ENCODE measurements at regions not wholly inside any gene's neighbourhood (a gene's known extent, or its start where the extent isn't known, plus 50 kb on each side); places are given as distances from the start of the nearest gene placed in this dataset.
"Not testable (repeated sequence)": the region's sequence is repeated elsewhere in the genome, so short reads cannot be mapped to it uniquely, and the experiment has no call there.

- DNase-seq = not testable (repeated sequence)
Observed at GRCh38 chr3:144023543-144023942, 51.9 kb downstream of the DIPK2A start.

GRCh38 chr3:144028798-144029411 is 57.3 kb downstream of the DIPK2A start:
- no peak for DNase-seq

- DNase-seq = no peak
Observed at GRCh38 chr3:144029769-144030168, 58.1 kb downstream of the DIPK2A start.

DNA sequence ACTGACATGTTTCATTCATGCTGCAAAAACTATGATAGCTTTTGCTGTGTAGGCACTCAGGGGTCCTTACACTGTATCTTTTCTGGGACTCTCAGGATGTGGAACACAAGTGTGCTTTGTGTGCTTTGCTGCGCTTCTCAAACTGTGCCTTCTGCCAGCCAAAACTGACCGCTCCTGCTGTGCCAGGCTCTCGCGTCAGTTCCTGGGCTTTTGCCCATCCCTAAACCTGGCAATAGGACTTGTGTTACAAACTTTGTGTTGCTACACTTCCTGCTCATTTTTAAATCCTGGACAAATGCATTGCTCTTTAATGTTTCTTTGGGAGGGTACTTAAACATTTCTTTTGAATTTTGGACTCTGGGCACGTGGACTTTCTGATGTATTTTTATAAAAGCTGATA is 60.3 kb downstream of the DIPK2A start:
- DNase-seq = peak; percentile 83

GRCh38 chr3:144032531-144033239 is 61.1 kb downstream of the DIPK2A start:
- DNase-seq = no peak

DNA sequence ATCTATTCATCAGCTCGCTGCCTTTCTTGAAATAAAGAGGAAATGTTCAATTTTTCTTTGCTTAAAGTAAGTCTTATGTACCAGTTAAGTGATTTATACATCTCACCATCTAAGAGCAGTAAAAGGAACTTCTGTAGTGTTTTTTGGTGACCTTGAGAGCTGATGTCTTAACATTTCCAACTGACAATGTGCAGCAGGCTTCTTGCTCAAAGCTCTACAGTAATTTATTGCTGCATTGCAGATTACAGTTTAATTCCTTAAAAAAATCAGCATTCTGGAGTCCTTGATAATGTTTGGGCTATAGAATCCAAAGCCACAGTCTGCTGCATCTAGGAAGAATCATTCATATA is 61.6 kb downstream of the DIPK2A start:
- no peak for DNase-seq

DNA sequence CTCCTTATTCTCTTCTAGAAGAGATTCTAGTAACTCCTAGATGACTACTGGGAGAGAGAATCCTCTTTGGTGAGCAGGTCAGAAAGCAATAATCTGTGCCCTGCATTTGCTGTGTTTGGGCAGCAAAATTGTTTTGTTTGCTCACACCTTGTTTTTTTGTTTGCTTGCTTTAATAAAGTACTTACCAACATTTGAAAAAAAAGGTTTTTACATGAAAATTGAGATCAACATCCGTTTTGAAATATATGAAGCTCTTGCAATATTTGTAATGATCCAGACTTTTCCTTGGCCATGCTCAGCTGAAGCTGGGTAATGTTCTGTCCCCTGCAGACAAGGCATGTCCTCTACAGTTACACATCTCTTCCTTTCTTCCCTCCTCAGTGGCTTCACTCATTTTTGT is 62.2 kb downstream of the DIPK2A start:
- no peak for DNase-seq

DNA sequence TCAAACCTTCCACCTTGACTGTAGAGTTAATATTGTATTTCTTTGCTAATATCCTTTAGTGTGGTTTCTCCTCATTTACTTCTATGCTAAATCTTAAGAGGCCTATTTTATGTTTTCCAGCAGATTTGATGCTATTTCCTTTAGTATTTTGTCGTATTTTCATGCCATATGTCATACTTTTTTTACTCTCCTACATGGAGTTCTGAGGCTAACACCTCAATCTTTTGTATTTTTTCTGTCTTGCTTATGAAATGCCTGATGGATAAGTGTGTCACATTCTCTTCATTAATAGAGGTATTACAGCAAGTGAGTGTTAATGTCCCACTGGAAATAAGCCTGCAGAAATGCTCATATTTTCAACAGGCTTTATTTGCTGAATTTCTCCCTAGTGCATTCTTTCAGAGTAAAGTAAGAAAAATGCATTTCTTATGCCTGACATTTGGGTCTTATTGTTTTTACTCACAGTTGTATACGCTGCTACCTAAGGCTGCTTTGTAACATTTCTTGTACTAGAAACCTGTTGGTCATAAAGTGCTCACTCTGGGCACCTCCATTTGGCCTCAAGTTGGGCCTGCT is 63.2 kb downstream of the DIPK2A start:
- DNase-seq = no peak

- no peak for DNase-seq
Observed at GRCh38 chr3:144036498-144036897, 64.9 kb downstream of the DIPK2A start.

DNA sequence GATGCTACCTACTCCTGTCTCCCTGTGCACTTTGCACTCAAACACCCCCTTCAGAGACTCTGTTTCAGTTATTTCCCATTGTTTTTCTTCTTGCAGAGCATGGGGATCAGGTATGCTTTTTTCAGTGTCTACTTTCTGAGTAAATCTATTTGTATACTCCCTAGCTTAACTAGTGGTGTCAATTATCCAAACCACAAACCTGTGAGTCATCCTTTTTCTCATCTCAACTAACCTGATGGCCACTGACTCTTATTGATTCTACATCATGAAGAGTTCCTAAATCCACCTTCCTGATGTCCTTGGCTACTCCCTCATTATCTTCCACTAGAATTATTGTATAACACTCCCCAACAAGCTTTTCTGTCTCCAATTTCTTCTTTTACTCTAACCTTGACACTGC is 68.0 kb downstream of the DIPK2A start:
- no peak for DNase-seq

DNA sequence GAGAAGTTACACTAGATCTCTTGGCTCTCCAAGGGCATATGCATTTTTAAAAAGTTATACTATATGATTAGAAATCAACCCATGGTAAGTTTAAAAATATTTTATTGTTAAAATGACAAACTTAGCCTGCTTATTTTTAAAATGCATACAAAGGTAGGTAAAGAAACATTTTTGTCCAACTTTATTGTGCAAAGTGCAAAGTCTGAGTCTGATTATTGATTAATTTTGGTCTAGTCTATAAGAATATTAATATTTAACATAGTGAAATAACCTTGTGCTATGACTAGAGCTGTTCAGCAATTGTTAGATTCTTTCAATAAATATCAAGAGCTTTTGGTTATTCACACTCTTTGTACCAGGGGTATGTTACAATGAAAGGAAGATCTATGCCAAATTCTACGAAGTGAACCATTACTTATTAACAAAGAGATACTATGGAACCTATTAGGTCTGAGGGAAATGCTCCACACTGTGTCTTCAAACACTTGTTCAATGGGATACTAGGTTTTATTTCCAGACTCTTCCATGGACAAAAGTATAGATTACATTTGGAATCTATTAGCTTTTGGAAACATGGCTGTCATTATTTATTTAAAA is 70.4 kb downstream of the DIPK2A start:
- DNase-seq = no peak

GRCh38 chr3:144045766-144046165 is 74.1 kb downstream of the DIPK2A start:
- DNase-seq = no peak

- no peak for DNase-seq
Observed at GRCh38 chr3:144049374-144049773, 77.8 kb downstream of the DIPK2A start.

- DNase-seq = no peak
Observed at GRCh38 chr3:144051211-144051610, 79.6 kb downstream of the DIPK2A start.

DNA sequence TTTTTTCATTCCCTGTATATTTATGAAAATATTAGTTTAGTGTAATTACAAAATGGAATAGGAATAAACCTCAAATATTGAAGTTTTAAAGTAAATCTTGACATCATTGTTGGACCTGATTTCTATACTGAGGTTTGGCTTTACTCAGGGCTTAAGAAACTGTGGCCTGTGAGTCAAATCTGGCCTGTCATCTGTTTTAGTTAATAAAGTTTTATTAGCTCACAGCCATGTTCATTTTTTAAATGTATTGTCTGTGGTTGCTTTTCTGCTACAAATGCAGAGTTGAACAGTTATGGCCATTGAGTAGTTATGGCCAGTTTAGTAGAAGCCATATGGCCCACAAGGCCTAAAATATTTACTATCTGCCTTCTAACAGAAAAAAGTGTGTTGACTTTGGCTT is 80.7 kb downstream of the DIPK2A start:
- DNase-seq = no peak

DNA sequence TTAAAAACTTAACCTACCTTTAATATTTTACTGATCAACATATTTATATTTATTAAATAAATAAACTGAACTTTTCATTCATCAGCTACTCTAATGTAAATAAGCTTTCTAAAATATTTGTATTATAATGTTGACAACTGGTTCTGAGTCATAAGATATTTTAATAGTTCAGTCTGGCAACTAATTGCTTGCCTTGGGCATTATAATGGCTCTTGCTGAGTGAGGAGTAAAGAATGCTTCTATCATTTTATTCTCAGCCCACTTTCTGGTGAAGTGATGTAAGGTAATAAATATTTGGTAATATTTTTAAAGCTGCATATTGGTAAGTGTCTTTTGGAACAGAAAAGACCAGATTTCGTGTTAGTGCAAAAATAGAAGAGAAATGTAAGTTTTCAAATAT is 81.5 kb downstream of the DIPK2A start:
- DNase-seq = no peak

DNA sequence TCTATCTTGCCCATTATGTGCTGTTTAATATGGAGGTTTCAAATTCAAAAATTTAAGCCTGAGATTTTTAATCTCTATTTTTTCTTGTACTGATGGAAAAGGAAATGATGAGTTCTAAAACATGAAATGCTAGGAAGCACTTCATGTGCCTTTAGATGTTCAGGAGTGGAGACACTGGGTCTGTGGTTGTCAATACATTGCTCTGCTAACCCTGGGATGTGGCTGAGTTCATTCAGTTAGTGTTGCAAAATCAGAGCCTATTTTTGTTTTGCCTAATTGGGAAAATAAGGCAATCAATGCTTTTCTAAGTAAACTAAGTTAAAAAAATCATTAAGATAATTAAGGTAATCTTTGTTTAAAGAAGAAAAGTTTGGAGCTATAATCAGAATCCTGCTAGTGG is 83.1 kb downstream of the DIPK2A start:
- no peak for DNase-seq

DNA sequence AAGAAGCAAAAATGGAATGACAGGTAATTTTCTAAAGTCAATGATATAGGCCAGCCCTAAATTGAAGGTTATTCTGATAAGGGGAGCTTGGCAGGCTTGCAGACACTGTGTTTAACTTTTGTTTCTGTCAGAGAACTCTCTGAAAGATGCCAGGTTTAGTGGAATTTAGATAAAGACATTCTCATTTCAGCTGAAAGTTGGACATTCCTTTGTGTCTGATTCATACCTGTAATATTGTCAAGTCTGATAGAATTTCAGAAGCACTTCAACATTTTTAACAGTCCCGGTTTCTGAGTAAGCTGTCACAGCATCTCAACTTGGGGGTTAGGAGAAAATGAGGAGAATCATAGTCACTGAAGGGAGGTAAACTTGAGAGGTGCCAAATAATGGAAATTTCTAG is 84.0 kb downstream of the DIPK2A start:
- DNase-seq = no peak

GRCh38 chr3:144058713-144059112 is 87.1 kb downstream of the DIPK2A start:
- DNase-seq = no peak

- DNase-seq = no peak
Observed at GRCh38 chr3:144059481-144059880, 87.9 kb downstream of the DIPK2A start.

- DNase-seq = no peak
Observed at GRCh38 chr3:144060881-144061280, 89.3 kb downstream of the DIPK2A start.

GRCh38 chr3:144063306-144063705 is 91.7 kb downstream of the DIPK2A start:
- DNase-seq = no peak

GRCh38 chr3:144067059-144067458 is 95.4 kb downstream of the DIPK2A start:
- no peak for DNase-seq

DNA sequence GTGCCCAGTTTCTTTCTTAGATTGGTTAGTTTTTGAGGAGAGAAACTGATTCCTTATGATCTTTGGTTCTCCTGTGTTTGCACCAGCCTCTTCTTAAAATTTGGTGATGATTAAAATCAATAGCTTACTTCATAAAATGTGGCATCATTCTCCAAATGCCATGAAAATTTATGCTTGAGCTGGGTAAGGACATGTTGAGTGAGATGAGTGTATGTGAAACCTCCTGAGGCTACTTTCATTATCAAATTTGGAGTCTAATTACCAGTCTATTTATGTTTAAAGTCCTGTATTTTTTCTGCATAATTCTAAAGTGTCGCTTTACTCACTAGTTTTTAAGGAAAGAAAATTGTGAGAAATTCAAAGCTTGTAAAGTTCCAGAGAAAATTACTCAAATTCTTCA is 102.1 kb downstream of the DIPK2A start:
- no peak for DNase-seq
